Transverse colon (tissue), 4 donors: ENCODE measurements at regions not wholly inside any gene's neighbourhood (a gene's known extent, or its start where the extent isn't known, plus 50 kb on each side); places are given as distances from the start of the nearest gene placed in this dataset.

Source experiments
- CTCF ChIP-seq, 5 experiments: fragments of 200-600 bp in 3 of 5; fragments of 450-650 bp in 2 of 5; sonication (generic) in 3 of 5; IDR thresholded peaks; 1 replicate in 2 of 5; 2 replicates in 3 of 5; pipeline ENCODE4 v1.5.1; 2016 to 2017; ENCODE audit warnings: antibody characterized with exemption in 5 of 5, inconsistent platforms in 3 of 5, mild to moderate bottlenecking in 2 of 5, moderate library complexity in 1 of 5
- EP300 ChIP-seq: sonication (generic); formaldehyde crosslinking; IDR thresholded peaks from one replicate; pipeline ENCODE4 v1.6.1; 2017; ENCODE audit warnings: antibody characterized with exemption, low read depth
- POLR2A ChIP-seq: fragments of 450-650 bp; IDR thresholded peaks from one replicate; pipeline ENCODE4 v1.6.1; 2016; ENCODE audit warnings: antibody characterized with exemption, mild to moderate bottlenecking, moderate library complexity
- POLR2AphosphoS5 ChIP-seq, 3 donors: sonication (generic); formaldehyde crosslinking; IDR thresholded peaks; one replicate each; pipeline ENCODE4 v1.6.1; 2016; ENCODE audit warnings: antibody characterized with exemption in 3 of 3

- TF ChIP-seq POLR2A (no peak), CTCF (IDR thresholded peaks at IDR 0.05) (no peak), EP300 (no peak), POLR2AphosphoS5 (IDR thresholded peaks at IDR 0.05) (no peak)
These were observed 767.7 kb downstream of the LIG4 start for GRCh38 chr13:107447591-107447990.
